COLO668 (cell line): ENCODE measurements at regions not wholly inside any gene's neighbourhood (a gene's known extent, or its start where the extent isn't known, plus 50 kb on each side); places are given as distances from the start of the nearest gene placed in this dataset.
"Not testable (repeated sequence)": the region's sequence is repeated elsewhere in the genome, so short reads cannot be mapped to it uniquely, and the experiment has no call there.

Source experiments
- DNase-seq: peaks from one replicate; lab custom pipeline; 2025; ENCODE audit not compliant: unreplicated experiment; lab: John Stamatoyannopoulos, UW

- DNase-seq, result no peak
Observed at GRCh38 chr3:197408177-197408957, 110.0 kb upstream of the DLG1 start.

GRCh38 chr3:197407526-197407925, 109.1 kb upstream of the DLG1 start:
- no peak for DNase-seq

- no peak for DNase-seq
Observed at GRCh38 chr3:197407053-197407452, 108.6 kb upstream of the DLG1 start.

- no peak for DNase-seq
Observed at GRCh38 chr3:197406266-197406665, 107.9 kb upstream of the DLG1 start.

- no peak for DNase-seq
Observed at GRCh38 chr3:197404754-197405153, 106.3 kb upstream of the DLG1 start.

- no peak for DNase-seq
Observed at GRCh38 chr3:197404030-197404429, 105.6 kb upstream of the DLG1 start.

GRCh38 chr3:197402401-197402800, 104.0 kb upstream of the DLG1 start:
- DNase-seq, result not testable (repeated sequence)

- no peak for DNase-seq
Observed at GRCh38 chr3:197399486-197399885, 101.1 kb upstream of the DLG1 start.

GRCh38 chr3:197398286-197398878, 100.0 kb upstream of the DLG1 start:
- no peak for DNase-seq

GRCh38 chr3:197397838-197398237, 99.4 kb upstream of the DLG1 start:
- DNase-seq, result no peak

GRCh38 chr3:197394464-197395321, 96.3 kb upstream of the DLG1 start:
- no peak for DNase-seq

- DNase-seq, result not testable (repeated sequence)
Observed at GRCh38 chr3:197394126-197394463, 95.7 kb upstream of the DLG1 start.

- no peak for DNase-seq
Observed at GRCh38 chr3:197393711-197394110, 95.3 kb upstream of the DLG1 start.

GRCh38 chr3:197392961-197393360, 94.5 kb upstream of the DLG1 start:
- no peak for DNase-seq

GRCh38 chr3:197381371-197381770, 83.0 kb upstream of the DLG1 start:
- no peak for DNase-seq

- DNase-seq, result peak; percentile 5
Observed at GRCh38 chr3:197380786-197381185, 82.4 kb upstream of the DLG1 start.

- DNase-seq, result no peak
Observed at GRCh38 chr3:197378985-197379718, 80.7 kb upstream of the DLG1 start.

GRCh38 chr3:197376735-197377555, 78.5 kb upstream of the DLG1 start:
- no peak for DNase-seq

- no peak for DNase-seq
Observed at GRCh38 chr3:197376020-197376419, 77.6 kb upstream of the DLG1 start.

- DNase-seq, result no peak
Observed at GRCh38 chr3:197375001-197375441, 76.6 kb upstream of the DLG1 start.
